Erythroblast (primary cell): ENCODE measurements at regions not wholly inside any gene's neighbourhood (a gene's known extent, or its start where the extent isn't known, plus 50 kb on each side); places are given as distances from the start of the nearest gene placed in this dataset.

Experiments used
- DNase-seq, 2 experiments: peaks; one replicate each; lab custom pipeline; 2025; lab: John Stamatoyannopoulos, UW
- GATA1 ChIP-seq: IDR thresholded peaks from 2 replicates; pipeline ENCODE4 v1.6.1; 2011; ENCODE audit warnings: low read depth, mild to moderate bottlenecking, control low read depth, low read length, moderate library complexity
- POLR2A ChIP-seq: IDR thresholded peaks from 2 replicates; pipeline ENCODE4 v1.6.1; 2011; ENCODE audit warnings: mild to moderate bottlenecking, low read length

- TF ChIP-seq GATA1 (no peak), POLR2A (no peak)
- no peak for DNase-seq
Measured at GRCh38 chr9:134591573-134591981, 50.0 kb upstream of the COL5A1 start.
